ENCODE measurements at regions not wholly inside any gene's neighbourhood (a gene's known extent, or its start where the extent isn't known, plus 50 kb on each side); places are given as distances from the start of the nearest gene placed in this dataset.
"Not testable (repeated sequence)": the region's sequence is repeated elsewhere in the genome, so short reads cannot be mapped to it uniquely, and the experiment has no call there.

- no peak overlapping the region for H3K27ac ChIP-seq
Measured at GRCh38 chr4:66028668-66029067, 358.4 kb upstream of the EPHA5 start.

GRCh38 chr4:66023061-66023460 is 352.8 kb upstream of the EPHA5 start:
- TF ChIP-seq CTCF (conservative IDR thresholded peaks at IDR 0.05), result no peak
- H3K27ac ChIP-seq, result no peak overlapping the region

More at GRCh38 chr4:66028668-66029067, 358.4 kb upstream of the EPHA5 start:
- no peak for TF ChIP-seq CTCF (conservative IDR thresholded peaks at IDR 0.05)

GRCh38 chr4:66017671-66018070 is 347.4 kb upstream of the EPHA5 start:
- no peak for TF ChIP-seq CTCF (conservative IDR thresholded peaks at IDR 0.05)
- H3K27ac ChIP-seq, result no peak overlapping the region

- TF ChIP-seq CTCF (conservative IDR thresholded peaks at IDR 0.05), result no peak
- H3K27ac ChIP-seq, result no peak overlapping the region
Measured at GRCh38 chr4:66016240-66016639, 346.0 kb upstream of the EPHA5 start.

GRCh38 chr4:66014146-66014765 is 344.0 kb upstream of the EPHA5 start:
- no peak for TF ChIP-seq CTCF (conservative IDR thresholded peaks at IDR 0.05)
- no peak overlapping the region for H3K27ac ChIP-seq

GRCh38 chr4:66000510-66001117 is 330.3 kb upstream of the EPHA5 start:
- H3K27ac ChIP-seq, result no peak overlapping the region
- TF ChIP-seq CTCF (conservative IDR thresholded peaks at IDR 0.05), result no peak

- TF ChIP-seq CTCF (conservative IDR thresholded peaks at IDR 0.05), result no peak
- H3K27ac ChIP-seq, result no peak overlapping the region
Measured at GRCh38 chr4:65999518-65999871, 329.2 kb upstream of the EPHA5 start.

GRCh38 chr4:65998807-65999517 is 328.7 kb upstream of the EPHA5 start:
- H3K27ac ChIP-seq, result not testable (repeated sequence)
